CD4-positive, alpha-beta T cell treated with Interleukin-12 subunit alpha and Interleukin-12 subunit beta, for 1 hour (primary cell): ENCODE measurements at regions not wholly inside any gene's neighbourhood (a gene's known extent, or its start where the extent isn't known, plus 50 kb on each side); places are given as distances from the start of the nearest gene placed in this dataset.

ENCODE experiments used
- DNase-seq: peaks from one replicate; pipeline ENCODE4 v3.0.0-alpha.2; 2020

- no peak for DNase-seq
Observed at GRCh38 chr16:51892293-51893007, 654.5 kb downstream of the TOX3 start.

- no peak for DNase-seq
Observed at GRCh38 chr16:51888534-51888933, 658.4 kb downstream of the TOX3 start.

- no peak for DNase-seq
Observed at GRCh38 chr16:51888016-51888415, 658.9 kb downstream of the TOX3 start.

- no peak for DNase-seq
Observed at GRCh38 chr16:51886456-51886855, 660.5 kb downstream of the TOX3 start.

- no peak for DNase-seq
Observed at GRCh38 chr16:51884773-51885172, 662.2 kb downstream of the TOX3 start.

GRCh38 chr16:51881731-51882130 lies 665.2 kb downstream of the TOX3 start:
- DNase-seq, result no peak

- DNase-seq, result no peak
Observed at GRCh38 chr16:51880776-51881175, 666.2 kb downstream of the TOX3 start.

GRCh38 chr16:51877686-51878085 lies 669.3 kb downstream of the TOX3 start:
- no peak for DNase-seq

GRCh38 chr16:51876934-51877333 lies 670.0 kb downstream of the TOX3 start:
- no peak for DNase-seq

- no peak for DNase-seq
Observed at GRCh38 chr16:51876601-51876875, 670.4 kb downstream of the TOX3 start.

- no peak for DNase-seq
Observed at GRCh38 chr16:51875834-51876600, 670.9 kb downstream of the TOX3 start.

- DNase-seq, result no peak
Observed at GRCh38 chr16:51872524-51872923, 674.4 kb downstream of the TOX3 start.

- DNase-seq, result no peak
Observed at GRCh38 chr16:51870296-51870854, 676.6 kb downstream of the TOX3 start.

GRCh38 chr16:51869176-51869575 lies 677.8 kb downstream of the TOX3 start:
- DNase-seq, result no peak

GRCh38 chr16:51868631-51869030 lies 678.3 kb downstream of the TOX3 start:
- DNase-seq, result no peak

- DNase-seq, result no peak
Observed at GRCh38 chr16:51867386-51868065, 679.4 kb downstream of the TOX3 start.

GRCh38 chr16:51864575-51864974 lies 682.4 kb downstream of the TOX3 start:
- no peak for DNase-seq

GRCh38 chr16:51854401-51854951 lies 692.5 kb downstream of the TOX3 start:
- DNase-seq, result no peak

- DNase-seq, result no peak
Observed at GRCh38 chr16:51853586-51853985, 693.4 kb downstream of the TOX3 start.

- no peak for DNase-seq
Observed at GRCh38 chr16:51852892-51853291, 694.1 kb downstream of the TOX3 start.

GRCh38 chr16:51851111-51851510 lies 695.8 kb downstream of the TOX3 start:
- DNase-seq, result no peak

- DNase-seq, result no peak
Observed at GRCh38 chr16:51849715-51850114, 697.2 kb downstream of the TOX3 start.

GRCh38 chr16:51845586-51846305 lies 694.7 kb upstream of the SALL1 start:
- no peak for DNase-seq
